VCaP (cell line): ENCODE measurements at regions not wholly inside any gene's neighbourhood (a gene's known extent, or its start where the extent isn't known, plus 50 kb on each side); places are given as distances from the start of the nearest gene placed in this dataset.
"Not testable (repeated sequence)": the region's sequence is repeated elsewhere in the genome, so short reads cannot be mapped to it uniquely, and the experiment has no call there.

Source experiments
- H3K27ac ChIP-seq: fragments of 450-650 bp; 2 replicates; pipeline ENCODE4 v1.5.1; 2017
- CTCF ChIP-seq: fragments of 450-650 bp; conservative IDR thresholded peaks from 2 replicates; pipeline ENCODE4 v1.5.1; 2017; ENCODE audit warnings: mild to moderate bottlenecking, moderate library complexity

- H3K27ac ChIP-seq = not testable (repeated sequence)
Measured at GRCh38 chr20:18876394-18876793, 62.8 kb downstream of the SCP2D1 start.

GRCh38 chr20:18879262-18879661 is 65.7 kb downstream of the SCP2D1 start:
- TF ChIP-seq CTCF = no peak
- no peak overlapping the region for H3K27ac ChIP-seq

- no peak overlapping the region for H3K27ac ChIP-seq
- no peak for TF ChIP-seq CTCF
Measured at GRCh38 chr20:18886756-18887155, 73.2 kb downstream of the SCP2D1 start.

GRCh38 chr20:18901980-18902737 is 88.6 kb downstream of the SCP2D1 start:
- no peak for TF ChIP-seq CTCF
- H3K27ac ChIP-seq = no peak overlapping the region

- no peak overlapping the region for H3K27ac ChIP-seq
- no peak for TF ChIP-seq CTCF
Measured at GRCh38 chr20:18904192-18904591, 90.6 kb downstream of the SCP2D1 start.

GRCh38 chr20:18904624-18905023 is 91.0 kb downstream of the SCP2D1 start:
- no peak overlapping the region for H3K27ac ChIP-seq
- TF ChIP-seq CTCF = peak; percentile 78

- H3K27ac ChIP-seq = no peak overlapping the region
- TF ChIP-seq CTCF = no peak
Measured at GRCh38 chr20:18906046-18906445, 92.5 kb downstream of the SCP2D1 start.

GRCh38 chr20:18907353-18907752 is 93.8 kb downstream of the SCP2D1 start:
- no peak overlapping the region for H3K27ac ChIP-seq
- TF ChIP-seq CTCF = no peak
